BLaER1 treated with 17β-estradiol and CSF1 and Interleukin-3, amounts not matched to agents 10 nM and 100 nM (cell line): ENCODE measurements at regions not wholly inside any gene's neighbourhood (a gene's known extent, or its start where the extent isn't known, plus 50 kb on each side); places are given as distances from the start of the nearest gene placed in this dataset.

Source experiments
- H3K27ac ChIP-seq, 11 experiments: shearing (Covaris generic); formaldehyde crosslinking; 2 replicates each; pipeline ENCODE4 v1.8.1; 2022
- H3K27me3 ChIP-seq, 11 experiments: shearing (Covaris generic); formaldehyde crosslinking; 2 replicates each; pipeline ENCODE4 v1.8.1; 2022
- H3K36me3 ChIP-seq, 11 experiments: shearing (Covaris generic); formaldehyde crosslinking; 2 replicates each; pipeline ENCODE4 v1.8.1; 2022
- H3K4me1 ChIP-seq, 10 experiments: shearing (Covaris generic); formaldehyde crosslinking; 2 replicates each; pipeline ENCODE4 v1.8.1; 2022
- H3K4me2 ChIP-seq, 11 experiments: shearing (Covaris generic); formaldehyde crosslinking; 2 replicates each; pipeline ENCODE4 v1.8.1; 2022
- H3K4me3 ChIP-seq, 10 experiments: shearing (Covaris generic); formaldehyde crosslinking; 2 replicates each; pipeline ENCODE4 v1.8.1; 2022
- H3K9ac ChIP-seq, 11 experiments: shearing (Covaris generic); formaldehyde crosslinking; 2 replicates each; pipeline ENCODE4 v1.8.1; 2022
- H3K9me3 ChIP-seq, 11 experiments: shearing (Covaris generic); formaldehyde crosslinking; replicated peaks in 1 of 11; 2 replicates each; pipeline ENCODE4 v1.8.1; 2022
- H4K20me1 ChIP-seq, 11 experiments: shearing (Covaris generic); formaldehyde crosslinking; 2 replicates each; pipeline ENCODE4 v1.8.1; 2022
- Cebpa-rat ChIP-seq, 11 experiments: shearing (Covaris generic); IDR thresholded peaks; 2 replicates each; pipeline ENCODE4 v1.8.1; 2022

- Histone ChIP-seq H3K9me3 (no peaks in the 10 kb centered on the region), H3K9ac (no peak overlapping the region), H3K36me3 (no peaks in the 10 kb centered on the region), H3K27me3 (no peaks in the 10 kb centered on the region), H3K4me1 (no peaks in the 10 kb centered on the region), H3K4me3 (no peak overlapping the region), H4K20me1 (no peaks in the 10 kb centered on the region), H3K4me2 (no peak overlapping the region), H3K27ac (no peak overlapping the region)
- TF ChIP-seq Cebpa-rat (IDR thresholded peaks at IDR 0.05) = no peak
Observed at GRCh38 chr3:1969281-1969680, 129.4 kb upstream of the CNTN4 start.

- Histone ChIP-seq H3K9me3 (no peaks in the 10 kb centered on the region), H4K20me1 (no peaks in the 10 kb centered on the region), H3K4me1 (no peaks in the 10 kb centered on the region), H3K36me3 (no peaks in the 10 kb centered on the region), H3K4me3 (no peak overlapping the region), H3K27ac (no peak overlapping the region), H3K9ac (no peak overlapping the region), H3K4me2 (no peak overlapping the region), H3K27me3 (no peaks in the 10 kb centered on the region)
- no peak for TF ChIP-seq Cebpa-rat (IDR thresholded peaks at IDR 0.05)
Observed at GRCh38 chr3:1971780-1972179, 126.9 kb upstream of the CNTN4 start.

GRCh38 chr3:1979961-1980615, 118.6 kb upstream of the CNTN4 start:
- H3K36me3 ChIP-seq = no peaks in the 10 kb centered on the region
- H3K4me2 ChIP-seq = no peak overlapping the region
- TF ChIP-seq Cebpa-rat (IDR thresholded peaks at IDR 0.05) = no peak
- H3K9me3 ChIP-seq = peaks cover 0 to 8% (median 0%) of the 10 kb centered on the region in 11 experiments; a peak in 2 of 22 replicates
- no peak overlapping the region for H3K4me3 ChIP-seq
- no peak overlapping the region for H3K9ac ChIP-seq
- H4K20me1 ChIP-seq = no peaks in the 10 kb centered on the region
- H3K27ac ChIP-seq = no peak overlapping the region
- H3K27me3 ChIP-seq = no peaks in the 10 kb centered on the region
- H3K4me1 ChIP-seq = no peaks in the 10 kb centered on the region

DNA sequence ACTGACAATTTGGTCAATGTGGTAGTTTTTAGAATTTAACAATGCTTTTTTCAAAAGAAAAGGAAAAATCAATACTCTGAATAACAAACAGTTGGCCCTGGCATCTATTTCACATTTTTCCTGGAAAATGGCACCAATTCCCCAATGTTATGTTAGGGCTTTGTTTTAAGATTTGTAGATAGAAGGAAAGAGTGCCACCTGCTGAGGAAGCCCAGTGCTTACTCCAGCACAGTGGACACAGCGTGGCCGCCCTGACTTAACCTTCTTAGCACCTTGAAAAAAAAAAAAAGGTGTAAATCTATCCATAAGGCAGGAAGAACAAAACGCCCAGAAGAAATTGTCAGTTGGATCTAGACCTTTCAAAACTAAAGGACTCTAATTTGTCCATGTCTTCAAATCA, 110.7 kb upstream of the CNTN4 start:
- no peak overlapping the region for H3K9ac ChIP-seq
- peaks cover 0 to 6% (median 0%) of the 10 kb centered on the region in 11 experiments; a peak in 2 of 22 replicates for H3K9me3 ChIP-seq
- no peaks in the 10 kb centered on the region for H3K36me3 ChIP-seq
- no peaks in the 10 kb centered on the region for H4K20me1 ChIP-seq
- H3K4me2 ChIP-seq = no peak overlapping the region
- H3K4me3 ChIP-seq = no peak overlapping the region
- H3K27me3 ChIP-seq = no peaks in the 10 kb centered on the region
- no peaks in the 10 kb centered on the region for H3K4me1 ChIP-seq
- no peak for TF ChIP-seq Cebpa-rat (IDR thresholded peaks at IDR 0.05)
- H3K27ac ChIP-seq = no peak overlapping the region

GRCh38 chr3:1998739-1999138, 99.9 kb upstream of the CNTN4 start:
- no peaks in the 10 kb centered on the region for H4K20me1 ChIP-seq
- H3K36me3 ChIP-seq = no peaks in the 10 kb centered on the region
- no peak overlapping the region for H3K9ac ChIP-seq
- no peaks in the 10 kb centered on the region for H3K27me3 ChIP-seq
- no peak overlapping the region for H3K4me2 ChIP-seq
- H3K4me3 ChIP-seq = no peak overlapping the region
- no peak for TF ChIP-seq Cebpa-rat (IDR thresholded peaks at IDR 0.05)
- H3K4me1 ChIP-seq = no peaks in the 10 kb centered on the region
- no peak overlapping the region for H3K27ac ChIP-seq
- H3K9me3 ChIP-seq = no peaks in the 10 kb centered on the region

GRCh38 chr3:2001306-2002108, 97.2 kb upstream of the CNTN4 start:
- Histone ChIP-seq H3K9ac (no peak overlapping the region), H3K4me3 (no peak overlapping the region), H3K36me3 (no peaks in the 10 kb centered on the region), H3K4me1 (no peaks in the 10 kb centered on the region), H3K9me3 (peaks cover 0 to 3% (median 0%) of the 10 kb centered on the region in 11 experiments; a peak in 2 of 22 replicates), H3K27ac (no peak overlapping the region), H3K4me2 (no peak overlapping the region), H3K27me3 (no peaks in the 10 kb centered on the region), H4K20me1 (no peaks in the 10 kb centered on the region)
- no peak for TF ChIP-seq Cebpa-rat (IDR thresholded peaks at IDR 0.05)

DNA sequence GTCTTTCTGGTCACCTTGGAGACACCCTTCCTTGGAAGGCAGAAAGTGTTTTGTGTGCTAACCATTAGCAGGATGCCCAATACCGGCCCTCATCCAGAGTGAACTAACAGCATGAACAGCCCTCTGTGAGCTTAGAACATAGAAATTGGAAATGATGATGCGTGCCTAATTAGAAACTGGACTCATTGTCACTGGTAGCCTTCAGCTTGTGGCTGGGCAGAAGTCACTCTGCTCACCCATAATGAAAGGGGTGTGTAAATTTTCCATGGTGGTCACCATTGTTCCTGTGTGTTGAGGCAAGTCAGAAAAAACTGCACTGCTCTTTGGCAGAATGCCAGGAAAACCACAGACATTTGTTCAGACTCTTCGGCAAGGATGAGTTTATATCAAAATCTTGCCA, 74.7 kb upstream of the CNTN4 start:
- Histone ChIP-seq H3K9me3 (no peaks in the 10 kb centered on the region), H3K36me3 (no peaks in the 10 kb centered on the region), H4K20me1 (no peaks in the 10 kb centered on the region), H3K27me3 (no peaks in the 10 kb centered on the region), H3K9ac (no peak overlapping the region), H3K27ac (0 out of 22 replicates have a peak overlapping the region, but pooled peaks of 1 of the 11 experiments have one; percentile 3), H3K4me2 (peak overlapping the region in 10 of 11 experiments; percentile 3 to 49 (median 31); a peak in 17 of 22 replicates), H3K4me3 (no peak overlapping the region), H3K4me1 (peaks cover 6 to 16% (median 14%) of the 10 kb centered on the region in 10 experiments; a peak in 19 of 20 replicates)
- TF ChIP-seq Cebpa-rat (IDR thresholded peaks at IDR 0.05) = no peak

DNA sequence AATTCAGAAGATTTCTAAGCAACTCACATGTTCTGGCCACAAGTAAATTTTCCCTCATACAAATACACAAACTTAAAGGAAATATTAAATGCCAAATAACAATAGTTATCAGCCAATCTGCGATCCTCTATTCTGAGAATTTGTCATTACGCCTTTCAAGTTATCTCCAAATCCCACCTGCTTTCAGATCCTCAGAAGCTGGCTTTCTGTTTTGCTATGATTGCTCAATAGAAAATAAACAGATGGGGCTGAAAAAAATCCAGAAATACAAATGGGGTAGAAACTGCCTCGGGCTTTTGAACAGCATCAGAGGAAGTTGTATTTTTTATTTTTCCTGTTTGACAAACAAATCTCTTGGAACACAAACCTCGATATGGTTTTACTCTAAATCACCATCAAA, 74.0 kb upstream of the CNTN4 start:
- no peaks in the 10 kb centered on the region for H3K9me3 ChIP-seq

DNA sequence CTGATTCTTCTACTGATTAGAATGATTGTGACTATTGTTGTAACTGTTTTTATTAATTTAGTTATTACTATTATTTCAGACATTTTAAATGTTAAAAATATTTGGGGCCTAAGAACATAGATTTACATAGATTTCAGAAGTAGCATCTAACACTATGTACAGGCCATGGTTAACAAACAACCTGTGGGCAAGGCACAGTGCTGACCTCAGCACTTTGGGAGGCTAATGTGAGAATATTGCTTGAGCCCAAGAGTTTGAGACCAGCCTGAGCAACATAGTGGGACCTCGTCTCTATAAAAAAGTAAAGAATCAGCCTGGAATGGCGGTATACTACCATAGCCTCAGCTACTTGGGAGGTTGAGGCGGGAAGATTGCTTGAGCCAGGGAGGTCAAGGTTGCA, 69.1 kb upstream of the CNTN4 start:
- H3K4me3 ChIP-seq = no peak overlapping the region
- no peaks in the 10 kb centered on the region for H3K9me3 ChIP-seq
- no peaks in the 10 kb centered on the region for H3K36me3 ChIP-seq
- no peaks in the 10 kb centered on the region for H4K20me1 ChIP-seq
- H3K4me2 ChIP-seq = no peak overlapping the region; a peak in 1 of 22 replicates
- no peak overlapping the region for H3K9ac ChIP-seq
- peaks cover 0 to 7% (median 5%) of the 10 kb centered on the region in 10 experiments; a peak in 11 of 20 replicates for H3K4me1 ChIP-seq
- no peak for TF ChIP-seq Cebpa-rat (IDR thresholded peaks at IDR 0.05)
- no peaks in the 10 kb centered on the region for H3K27me3 ChIP-seq
- no peak overlapping the region for H3K27ac ChIP-seq

More for the DNA sequence above, 74.0 kb upstream of the CNTN4 start:
- H3K4me2 ChIP-seq = peak overlapping the region in 10 of 11 experiments; percentile 3 to 43 (median 19); a peak in 13 of 22 replicates
- no peak for TF ChIP-seq Cebpa-rat (IDR thresholded peaks at IDR 0.05)
- no peak overlapping the region for H3K9ac ChIP-seq
- H3K27ac ChIP-seq = peak overlapping the region in 1 of 11 experiments; percentile 3; a peak in 1 of 22 replicates
- no peak overlapping the region for H3K4me3 ChIP-seq
- H4K20me1 ChIP-seq = no peaks in the 10 kb centered on the region
- H3K4me1 ChIP-seq = peaks cover 6 to 16% (median 14%) of the 10 kb centered on the region in 10 experiments; a peak in 19 of 20 replicates
- no peaks in the 10 kb centered on the region for H3K36me3 ChIP-seq
- no peaks in the 10 kb centered on the region for H3K27me3 ChIP-seq
